ENCODE measurements at regions not wholly inside any gene's neighbourhood (a gene's known extent, or its start where the extent isn't known, plus 50 kb on each side); places are given as distances from the start of the nearest gene placed in this dataset.

DNA sequence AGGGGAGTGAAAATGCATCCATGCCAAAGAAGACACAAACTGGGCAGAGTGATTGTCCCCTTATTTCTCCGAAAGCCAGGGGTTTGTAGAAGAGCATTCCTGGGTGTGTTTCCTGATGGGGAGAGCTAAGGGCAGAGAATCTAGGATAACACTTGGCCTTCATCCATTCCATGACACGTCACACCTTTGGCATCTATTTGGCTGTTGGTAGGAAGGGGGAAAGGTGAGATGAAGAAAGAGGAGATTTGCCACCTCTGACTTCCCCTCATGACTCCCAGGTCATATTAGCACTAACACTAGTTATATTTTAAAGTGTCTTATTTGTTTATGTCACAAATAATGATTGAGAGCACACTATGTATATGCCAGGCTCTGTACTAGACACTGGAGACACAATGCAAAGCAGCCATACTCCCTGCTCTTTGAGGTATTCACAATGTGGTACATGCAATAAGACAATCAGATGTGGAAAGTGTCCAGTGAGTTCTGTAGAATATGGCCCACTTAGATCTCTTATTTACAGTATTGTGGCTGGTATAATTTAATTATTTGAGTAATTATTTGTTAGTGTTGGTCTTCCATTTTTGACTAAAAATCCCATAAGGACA, 54.5 kb upstream of the GADD45A start:
- Histone ChIP-seq H2AFZ (ENCODE audit: low read length, unreplicated experiment) (no peak overlapping the region), H3K27ac (ENCODE audit: low read depth, low read length) (no peak overlapping the region), H3K36me3 (ENCODE audit: insufficient read depth, low read length) (no peaks in the 10 kb centered on the region), H3K4me3 (ENCODE audit: low read depth, low read length) (no peak overlapping the region), H3K79me2 (ENCODE audit: control insufficient read depth, insufficient read depth, low read length, unreplicated experiment) (no peaks in the 10 kb centered on the region), H3K27me3 (ENCODE audit: insufficient read depth, low read length) (no peaks in the 10 kb centered on the region), H3K4me1 (ENCODE audit: control insufficient read depth, insufficient read depth, low read length, unreplicated experiment) (peaks cover 43% of the 10 kb centered on the region)

DNA sequence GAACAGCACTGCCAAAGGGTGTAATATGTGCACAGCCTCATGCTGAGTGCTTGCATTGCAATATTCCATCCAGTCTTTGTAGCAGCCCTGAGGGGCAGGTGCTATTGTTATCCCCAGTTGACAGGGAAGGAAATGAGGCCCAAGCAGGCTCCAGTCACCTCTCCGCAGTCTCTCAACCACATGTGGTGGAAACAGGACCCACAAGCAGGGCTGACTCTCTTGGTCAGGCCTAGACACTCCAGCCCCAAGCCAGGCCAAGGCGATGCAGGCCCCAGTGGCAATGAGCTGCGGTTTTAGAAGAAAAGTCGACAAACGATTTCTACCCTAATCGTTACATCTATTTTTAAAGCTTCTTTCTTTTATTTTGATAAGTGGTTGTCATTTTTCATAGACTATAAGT, 52.6 kb upstream of the GADD45A start:
- peaks cover 27% of the 10 kb centered on the region for H3K4me1 ChIP-seq (ENCODE audit: control insufficient read depth, insufficient read depth, low read length, unreplicated experiment)
- H3K36me3 ChIP-seq (ENCODE audit: insufficient read depth, low read length) = no peaks in the 10 kb centered on the region
- no peak overlapping the region for H2AFZ ChIP-seq (ENCODE audit: low read length, unreplicated experiment)
- H3K27me3 ChIP-seq (ENCODE audit: insufficient read depth, low read length) = no peaks in the 10 kb centered on the region
- no peak overlapping the region for H3K4me3 ChIP-seq (ENCODE audit: low read depth, low read length)
- H3K79me2 ChIP-seq (ENCODE audit: control insufficient read depth, insufficient read depth, low read length, unreplicated experiment) = no peaks in the 10 kb centered on the region
- H3K27ac ChIP-seq (ENCODE audit: low read depth, low read length) = no peak overlapping the region

DNA sequence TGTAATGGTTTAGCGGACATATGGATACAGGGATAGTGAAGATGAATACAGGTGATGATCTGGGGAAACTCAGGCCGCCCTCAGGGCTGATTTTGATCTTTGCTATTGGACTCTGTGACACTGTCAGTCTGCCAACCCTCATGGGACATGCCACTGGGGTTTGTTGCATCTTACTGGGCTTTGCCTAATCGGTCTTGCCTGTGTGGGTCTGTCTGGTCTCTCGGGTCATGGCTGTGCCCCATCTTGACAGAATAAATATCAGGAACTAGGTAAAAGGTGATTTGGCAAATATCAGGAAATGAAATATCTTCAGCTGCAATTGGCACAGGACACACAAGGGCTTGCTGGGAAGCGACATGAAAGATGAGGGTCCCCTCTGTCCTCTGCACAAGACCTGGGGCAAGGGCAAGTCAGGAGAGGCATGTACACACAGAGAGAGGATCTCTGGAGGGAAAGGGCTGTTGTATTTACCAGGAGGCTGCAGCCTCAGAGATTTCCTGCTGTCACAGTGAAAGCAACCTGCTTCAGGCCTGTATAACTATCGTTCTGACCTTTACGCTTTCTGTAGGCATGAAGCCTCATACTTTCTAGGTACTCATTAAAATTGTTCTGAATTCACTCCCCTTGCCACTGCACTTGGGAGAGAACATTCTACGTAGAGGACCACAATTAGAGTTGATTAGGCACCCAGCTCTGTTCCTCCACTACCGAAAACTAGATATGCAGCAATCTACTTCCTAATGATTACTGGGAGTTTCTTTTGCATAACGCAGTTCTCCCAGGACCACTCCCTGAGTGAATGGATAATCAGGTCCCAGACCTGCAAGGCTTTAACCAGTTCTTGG, 52.0 kb upstream of the GADD45A start:
- Histone ChIP-seq H3K36me3 (ENCODE audit: insufficient read depth, low read length) (no peaks in the 10 kb centered on the region), H3K27me3 (ENCODE audit: insufficient read depth, low read length) (no peaks in the 10 kb centered on the region), H3K79me2 (ENCODE audit: control insufficient read depth, insufficient read depth, low read length, unreplicated experiment) (no peaks in the 10 kb centered on the region), H3K4me1 (ENCODE audit: control insufficient read depth, insufficient read depth, low read length, unreplicated experiment) (peaks cover 20% of the 10 kb centered on the region), H3K4me3 (ENCODE audit: low read depth, low read length) (no peak overlapping the region), H3K27ac (ENCODE audit: low read depth, low read length) (no peak overlapping the region), H2AFZ (ENCODE audit: low read length, unreplicated experiment) (no peak overlapping the region)

DNA sequence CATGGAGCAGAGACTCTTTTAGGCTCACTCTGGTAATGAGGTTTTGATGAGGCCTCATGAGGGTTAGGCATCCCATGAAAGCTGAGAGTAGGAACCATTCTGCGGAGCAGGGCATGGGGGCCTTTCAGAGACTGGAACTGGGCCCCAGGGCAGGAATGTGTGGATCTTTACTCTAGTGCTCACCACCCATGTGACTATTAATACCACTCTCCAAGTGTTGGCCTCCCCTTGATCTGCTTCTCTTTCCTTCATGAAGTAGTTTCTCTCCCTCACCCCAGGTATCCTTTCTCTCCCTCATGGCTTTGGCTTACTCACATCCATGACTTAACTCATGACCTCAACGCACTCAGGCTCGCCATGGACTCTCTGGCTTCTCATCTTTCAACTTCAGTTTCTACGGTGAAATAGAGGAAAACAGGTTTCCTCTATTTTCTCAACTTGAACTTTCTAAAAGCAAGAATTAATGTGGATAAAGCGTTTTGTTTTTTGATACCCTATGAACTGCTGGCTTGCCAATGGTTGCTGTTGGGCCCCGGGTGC, 50.5 kb upstream of the GADD45A start:
- no peaks in the 10 kb centered on the region for H3K27me3 ChIP-seq (ENCODE audit: insufficient read depth, low read length)
- H2AFZ ChIP-seq (ENCODE audit: low read length, unreplicated experiment) = no peak overlapping the region
- no peak overlapping the region for H3K27ac ChIP-seq (ENCODE audit: low read depth, low read length)
- no peak overlapping the region for H3K4me3 ChIP-seq (ENCODE audit: low read depth, low read length)
- peaks cover 12% of the 10 kb centered on the region for H3K4me1 ChIP-seq (ENCODE audit: control insufficient read depth, insufficient read depth, low read length, unreplicated experiment)
- H3K36me3 ChIP-seq (ENCODE audit: insufficient read depth, low read length) = no peaks in the 10 kb centered on the region
- H3K79me2 ChIP-seq (ENCODE audit: control insufficient read depth, insufficient read depth, low read length, unreplicated experiment) = no peaks in the 10 kb centered on the region

DNA sequence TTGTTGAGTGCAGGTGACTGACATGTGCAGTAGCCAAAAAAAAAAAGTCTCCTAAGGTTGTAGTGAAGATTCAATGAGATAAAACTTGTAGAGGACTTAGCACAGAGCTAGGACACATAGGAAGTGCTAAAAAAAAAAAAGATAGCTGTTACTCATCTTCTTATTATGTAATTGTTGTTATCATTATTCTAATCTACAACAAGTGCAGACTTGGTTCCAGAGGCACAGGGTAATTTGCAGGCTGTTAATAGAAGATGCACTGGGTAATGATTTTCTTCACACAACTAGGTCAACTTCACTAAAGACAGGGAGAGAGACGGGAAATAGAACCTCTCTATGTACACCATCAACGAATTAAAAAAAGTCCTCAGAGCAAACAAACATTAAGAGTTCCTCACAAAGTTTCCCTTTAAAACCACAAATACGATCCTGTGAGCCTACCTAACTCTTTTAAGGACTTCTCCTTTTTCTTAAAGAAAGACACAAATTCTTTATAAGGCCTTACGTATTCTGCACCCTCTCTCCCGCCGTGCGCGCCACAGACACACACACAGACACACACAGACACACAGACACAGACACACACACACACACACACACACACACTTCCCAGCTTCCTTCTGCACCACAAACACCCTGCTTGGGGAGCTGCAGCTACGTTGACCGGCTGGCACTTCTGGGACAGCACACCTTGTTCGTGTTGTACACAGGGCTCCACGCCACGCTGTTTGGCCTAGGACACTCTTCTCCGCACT, 49.8 kb upstream of the GADD45A start:
- no peak overlapping the region for H2AFZ ChIP-seq (ENCODE audit: low read length, unreplicated experiment)
- H3K27me3 ChIP-seq (ENCODE audit: insufficient read depth, low read length) = no peaks in the 10 kb centered on the region
- no peaks in the 10 kb centered on the region for H3K36me3 ChIP-seq (ENCODE audit: insufficient read depth, low read length)
- H3K4me3 ChIP-seq (ENCODE audit: low read depth, low read length) = no peak overlapping the region
- H3K4me1 ChIP-seq (ENCODE audit: control insufficient read depth, insufficient read depth, low read length, unreplicated experiment) = peaks cover 4% of the 10 kb centered on the region
- no peak overlapping the region for H3K27ac ChIP-seq (ENCODE audit: low read depth, low read length)
- no peaks in the 10 kb centered on the region for H3K79me2 ChIP-seq (ENCODE audit: control insufficient read depth, insufficient read depth, low read length, unreplicated experiment)
